HepG2 (cell line): ENCODE measurements at regions not wholly inside any gene's neighbourhood (a gene's known extent, or its start where the extent isn't known, plus 50 kb on each side); places are given as distances from the start of the nearest gene placed in this dataset.

Experiments used
- ATAC-seq: fragments of 200-7000 bp; cut with Tn5 transposase; 3 replicates; pipeline ENCODE4 v1.9.1; 2020; ENCODE audit warnings: mild to moderate bottlenecking, moderate library complexity
- BruUV-seq: library from RNA; stranded (reverse); fragments of 400-500 nt; replicated peaks from 2 replicates; lab custom pipeline; 2021; lab: Mats Ljungman, UMichigan
- CTCF ChIA-PET: fragments of 300-600 bp; formaldehyde crosslinking; extraction: SDS; loops from one replicate; lab custom pipeline; 2021; ENCODE audit warnings: low total read pairs, inconsistent platforms, low intra/inter-chr PET ratio; lab: Yijun Ruan, JAX
- POLR2A ChIA-PET: fragments of 350-600 bp; sonication (Branson Sonifier 250); formaldehyde crosslinking; loops from one replicate; lab custom pipeline; 2020; ENCODE audit warnings: antibody characterized with exemption, inconsistent platforms; lab: Yijun Ruan, JAX
- DNase-seq: peaks from one replicate; pipeline ENCODE4 v3.0.0-alpha.2; 2015; ENCODE audit warnings: low spot score
- FAIRE-seq: peaks from 3 replicates; lab custom pipeline; 2011; peaks lifted over from hg19 to GRCh38; lab: Jason Lieb, UNC
- H2AFZ ChIP-seq: one replicate; pipeline ENCODE4 v1.6.1; 2011; ENCODE audit warnings: low read length, inconsistent platforms
- H3K27ac ChIP-seq: fragments of 300-600 bp; 3 replicates; pipeline ENCODE4 v1.8.0; 2011; ENCODE audit warnings: mixed run types, mild to moderate bottlenecking, mixed read lengths, low read length, inconsistent platforms; ENCODE audit not compliant: insufficient read depth; ENCODE audit errors: extremely low read length
- H3K27me3 ChIP-seq, 2 experiments: fragments of 200-600 bp in 1 of 2; 2 replicates in 1 of 2; 3 replicates in 1 of 2; pipeline versions ENCODE4 v1.6.0 to v1.8.0; 2011; ENCODE audit warnings: low read length in 2 of 2, mild to moderate bottlenecking in 2 of 2, moderate library complexity in 2 of 2, inconsistent platforms in 1 of 2; ENCODE audit not compliant: insufficient read depth in 2 of 2, control insufficient read depth in 1 of 2
- H3K36me3 ChIP-seq, 2 experiments: fragments of 200-600 bp in 1 of 2; replicated peaks in 1 of 2; 2 replicates in 1 of 2; 3 replicates in 1 of 2; pipeline versions ENCODE4 v1.5.1 to v1.8.0; 2011; ENCODE audit warnings: low read length in 2 of 2, inconsistent platforms in 1 of 2; ENCODE audit not compliant: insufficient read depth in 2 of 2, control insufficient read depth in 1 of 2
- H3K4me1 ChIP-seq: 2 replicates; pipeline ENCODE4 v1.5.1; 2012; ENCODE audit warnings: low read length, inconsistent platforms; ENCODE audit not compliant: insufficient read depth
- H3K4me2 ChIP-seq: 2 replicates; pipeline ENCODE4 v1.6.0; 2011; ENCODE audit warnings: low read depth, low read length, inconsistent platforms
- H3K4me3 ChIP-seq, 3 experiments: fragments of 200-600 bp in 1 of 3; sonication (generic), shearing (Covaris generic) in 1 of 3; replicated peaks in 1 of 3; 2 replicates each; pipeline ENCODE4 v1.5.1; 2011 to 2016; ENCODE audit warnings: low read length in 3 of 3, inconsistent platforms in 2 of 3, low read depth in 2 of 3, mild to moderate bottlenecking in 2 of 3, control low read depth in 1 of 3, mixed read lengths in 1 of 3; ENCODE audit not compliant: insufficient read depth in 1 of 3
- H3K79me2 ChIP-seq: one replicate; pipeline ENCODE4 v1.6.1; 2011; ENCODE audit warnings: low read length, inconsistent platforms; ENCODE audit not compliant: insufficient read depth
- H3K9ac ChIP-seq: 2 replicates; pipeline ENCODE4 v1.6.0; 2011; ENCODE audit warnings: mild to moderate bottlenecking, low read depth, low read length, inconsistent platforms; ENCODE audit not compliant: insufficient read depth
- H3K9me3 ChIP-seq: 2 replicates; pipeline ENCODE4 v1.5.1; 2012; ENCODE audit warnings: mild to moderate bottlenecking, low read length
- H4K20me1 ChIP-seq: 2 replicates; pipeline ENCODE4 v1.6.0; 2011; ENCODE audit warnings: inconsistent platforms, mild to moderate bottlenecking, low read length, moderate library complexity; ENCODE audit not compliant: insufficient read depth
- BCL6 ChIP-seq: IDR thresholded peaks from 2 replicates; pipeline ENCODE4 v1.6.1; 2016; ENCODE audit warnings: missing genetic modification reagents, missing compliant biosample characterization
- BRCA1 ChIP-seq: sonication (generic); formaldehyde crosslinking; IDR thresholded peaks from 2 replicates; pipeline ENCODE4 v1.4.0; 2020; ENCODE audit warnings: missing genetic modification reagents
- DPF2 ChIP-seq: sonication (generic); formaldehyde crosslinking; IDR thresholded peaks from 2 replicates; pipeline ENCODE4 v1.4.0; 2020; ENCODE audit warnings: mild to moderate bottlenecking, low read depth, missing genetic modification reagents, borderline replicate concordance
- FOXJ3 ChIP-seq: sonication (generic); formaldehyde crosslinking; IDR thresholded peaks from 2 replicates; pipeline ENCODE4 v1.4.0; 2020; ENCODE audit warnings: missing genetic modification reagents, mild to moderate bottlenecking, borderline replicate concordance
- ISX ChIP-seq: sonication (generic); formaldehyde crosslinking; conservative IDR thresholded peaks from 2 replicates; pipeline ENCODE4 v1.5.0; 2020; ENCODE audit warnings: missing genetic modification reagents
- POLR2G ChIP-seq: fragments of 200-400 bp; formaldehyde crosslinking; IDR thresholded peaks from 2 replicates; pipeline ENCODE4 v1.6.1; 2018; ENCODE audit warnings: mild to moderate bottlenecking, low read depth, low read length, moderate library complexity
- SP140L ChIP-seq: sonication (generic); formaldehyde crosslinking; IDR thresholded peaks from 2 replicates; pipeline ENCODE4 v1.4.0; 2020; ENCODE audit warnings: missing genetic modification reagents, borderline replicate concordance
- ZBTB42 ChIP-seq: sonication (generic); formaldehyde crosslinking; IDR thresholded peaks from 2 replicates; pipeline ENCODE4 v1.5.0; 2020; ENCODE audit warnings: mild to moderate bottlenecking, missing genetic modification reagents
- ZNF121 ChIP-seq: sonication (generic); formaldehyde crosslinking; IDR thresholded peaks from 2 replicates; pipeline ENCODE4 v1.5.0; 2020; ENCODE audit warnings: mild to moderate bottlenecking, missing genetic modification reagents
- ZNF75D ChIP-seq: sonication (generic); formaldehyde crosslinking; IDR thresholded peaks from 2 replicates; pipeline ENCODE4 v1.8.1; 2023; ENCODE audit warnings: missing genetic modification reagents, mild to moderate bottlenecking, borderline replicate concordance
- ZNF781 ChIP-seq: sonication (generic); formaldehyde crosslinking; IDR thresholded peaks from 2 replicates; pipeline ENCODE4 v1.5.1; 2020; ENCODE audit warnings: borderline replicate concordance, mild to moderate bottlenecking, missing genetic modification reagents; ENCODE audit errors: not compliant biosample characterization
- ZNF879 ChIP-seq: sonication (generic); formaldehyde crosslinking; IDR thresholded peaks from 2 replicates; pipeline ENCODE4 v1.8.1; 2023; ENCODE audit warnings: missing genetic modification reagents
- WGBS: methylation state at CpG from one replicate; pipeline ENCODE4 v1.1.6; 2017; ENCODE audit warnings: low lambda C conversion rate; 5-methylcytosine and 5-hydroxymethylcytosine counted together
- in situ Hi-C: cut with HindIII; loops from 2 replicates; pipeline ENCODE4 v1.10.0; 2017; ENCODE audit warnings: low pct_unique_long_range_greater_than_20kb; ENCODE audit not compliant: extremely low pct_ligation_motif_present
- intact Hi-C: fragments of 100-400 bp; cut with micrococcal nuclease; formaldehyde crosslinking; loops from one replicate; pipeline ENCODE4 v1.10.0; 2022; ENCODE audit not compliant: unreplicated experiment
- TF ChIP-seq, protein P1 (sequence below): sonication (generic); formaldehyde crosslinking; IDR thresholded peaks from 2 replicates; pipeline ENCODE4 v1.4.0; 2020; ENCODE audit warnings: missing genetic modification reagents
- TF ChIP-seq, protein P2 (sequence below): sonication (generic); formaldehyde crosslinking; IDR thresholded peaks from 2 replicates; pipeline ENCODE4 v1.4.0; 2020; ENCODE audit warnings: mild to moderate bottlenecking, missing genetic modification reagents
- TF ChIP-seq, protein P3 (sequence below): sonication (generic); formaldehyde crosslinking; IDR thresholded peaks from 2 replicates; pipeline ENCODE4 v1.4.0; 2020; ENCODE audit warnings: missing genetic modification reagents

DNA sequence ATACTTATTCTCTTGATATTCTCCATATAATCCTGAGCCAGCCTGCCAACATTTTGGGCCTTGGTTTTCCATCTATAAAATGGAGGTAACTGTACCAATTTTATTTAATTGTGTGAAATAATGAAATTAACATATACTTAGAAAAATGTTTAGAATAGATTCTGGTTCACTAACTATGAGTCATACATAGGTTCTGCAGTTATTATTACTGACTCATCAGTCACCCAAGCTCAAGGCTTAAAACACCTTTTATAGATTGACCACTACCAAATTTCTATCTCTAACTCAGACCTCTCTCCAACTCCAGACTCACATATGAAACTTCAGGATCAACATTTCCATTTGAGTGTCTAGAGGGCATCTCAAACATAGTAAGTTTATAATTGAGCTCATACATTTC is 1277.2 kb upstream of the GJE1 start:
- Histone ChIP-seq H3K4me2 (no peak overlapping the region), H3K27ac (no peak overlapping the region), H3K9ac (no peak overlapping the region), H3K4me3 (no peak overlapping the region), H3K79me2 (no peaks in the 10 kb centered on the region), H3K27me3 (no peaks in the 10 kb centered on the region), H4K20me1 (no peaks in the 10 kb centered on the region; the same call in 1 of the 2 replicates), H2AFZ (no peak overlapping the region), H3K4me1 (no peaks in the 10 kb centered on the region), H3K9me3 (no peaks in the 10 kb centered on the region), H3K36me3 (0 out of 5 replicates have a peak, but pooled peaks cover 0 to 4% of the 10 kb centered on the region in 2 experiments)
- TF ChIP-seq, protein P1, sequence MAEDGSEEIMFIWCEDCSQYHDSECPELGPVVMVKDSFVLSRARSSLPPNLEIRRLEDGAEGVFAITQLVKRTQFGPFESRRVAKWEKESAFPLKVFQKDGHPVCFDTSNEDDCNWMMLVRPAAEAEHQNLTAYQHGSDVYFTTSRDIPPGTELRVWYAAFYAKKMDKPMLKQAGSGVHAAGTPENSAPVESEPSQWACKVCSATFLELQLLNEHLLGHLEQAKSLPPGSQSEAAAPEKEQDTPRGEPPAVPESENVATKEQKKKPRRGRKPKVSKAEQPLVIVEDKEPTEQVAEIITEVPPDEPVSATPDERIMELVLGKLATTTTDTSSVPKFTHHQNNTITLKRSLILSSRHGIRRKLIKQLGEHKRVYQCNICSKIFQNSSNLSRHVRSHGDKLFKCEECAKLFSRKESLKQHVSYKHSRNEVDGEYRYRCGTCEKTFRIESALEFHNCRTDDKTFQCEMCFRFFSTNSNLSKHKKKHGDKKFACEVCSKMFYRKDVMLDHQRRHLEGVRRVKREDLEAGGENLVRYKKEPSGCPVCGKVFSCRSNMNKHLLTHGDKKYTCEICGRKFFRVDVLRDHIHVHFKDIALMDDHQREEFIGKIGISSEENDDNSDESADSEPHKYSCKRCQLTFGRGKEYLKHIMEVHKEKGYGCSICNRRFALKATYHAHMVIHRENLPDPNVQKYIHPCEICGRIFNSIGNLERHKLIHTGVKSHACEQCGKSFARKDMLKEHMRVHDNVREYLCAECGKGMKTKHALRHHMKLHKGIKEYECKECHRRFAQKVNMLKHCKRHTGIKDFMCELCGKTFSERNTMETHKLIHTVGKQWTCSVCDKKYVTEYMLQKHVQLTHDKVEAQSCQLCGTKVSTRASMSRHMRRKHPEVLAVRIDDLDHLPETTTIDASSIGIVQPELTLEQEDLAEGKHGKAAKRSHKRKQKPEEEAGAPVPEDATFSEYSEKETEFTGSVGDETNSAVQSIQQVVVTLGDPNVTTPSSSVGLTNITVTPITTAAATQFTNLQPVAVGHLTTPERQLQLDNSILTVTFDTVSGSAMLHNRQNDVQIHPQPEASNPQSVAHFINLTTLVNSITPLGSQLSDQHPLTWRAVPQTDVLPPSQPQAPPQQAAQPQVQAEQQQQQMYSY (CRISPR knock-in tag), result no peak
- TF ChIP-seq POLR2G, result no peak
- no peak for ATAC-seq
- no TSS peak for BruUV-seq
- intact Hi-C loops, result no loop called here
- ChIA-PET POLR2A (no interaction called here), CTCF (no interaction called here)
- in situ Hi-C loops, result no loop called here
- FAIRE-seq, result no peak
- no peak for DNase-seq

DNA sequence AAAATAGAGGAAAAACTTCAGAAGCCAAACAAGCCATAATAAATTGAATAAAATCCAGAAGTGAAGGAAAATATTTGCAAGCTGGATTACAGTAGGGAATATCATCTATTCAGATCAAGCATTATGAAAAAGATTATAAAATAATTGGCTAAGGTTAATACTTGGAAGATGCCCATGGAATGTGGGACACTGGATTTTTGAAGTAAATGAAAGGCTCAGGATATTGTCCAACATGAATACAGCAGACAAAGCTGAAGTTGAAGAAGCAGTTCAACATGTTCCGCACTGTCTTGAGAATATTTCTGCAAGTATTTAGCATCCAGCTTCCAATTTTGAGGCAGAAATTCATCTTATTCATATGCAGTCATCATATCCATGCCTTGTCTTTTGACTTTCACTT is 1278.4 kb upstream of the GJE1 start:
- BruUV-seq, result no TSS peak
- POLR2A ChIA-PET, result no interaction called here
- TF ChIP-seq ZNF121, result no peak
- no peak for TF ChIP-seq SP140L (CRISPR knock-in tag)
- TF ChIP-seq, protein P2, sequence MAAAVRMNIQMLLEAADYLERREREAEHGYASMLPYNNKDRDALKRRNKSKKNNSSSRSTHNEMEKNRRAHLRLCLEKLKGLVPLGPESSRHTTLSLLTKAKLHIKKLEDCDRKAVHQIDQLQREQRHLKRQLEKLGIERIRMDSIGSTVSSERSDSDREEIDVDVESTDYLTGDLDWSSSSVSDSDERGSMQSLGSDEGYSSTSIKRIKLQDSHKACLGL (CRISPR knock-in tag), result no peak
- TF ChIP-seq BRCA1, result no peak
- TF ChIP-seq ZNF879, result no peak
- no peak for TF ChIP-seq FOXJ3
- no peak for TF ChIP-seq ZNF75D (CRISPR knock-in tag)
- TF ChIP-seq ZBTB42 (CRISPR knock-in tag), result no peak
- no peak for TF ChIP-seq DPF2 (CRISPR knock-in tag)
- no peak for TF ChIP-seq BCL6 (CRISPR knock-in tag)
- TF ChIP-seq, protein P3, sequence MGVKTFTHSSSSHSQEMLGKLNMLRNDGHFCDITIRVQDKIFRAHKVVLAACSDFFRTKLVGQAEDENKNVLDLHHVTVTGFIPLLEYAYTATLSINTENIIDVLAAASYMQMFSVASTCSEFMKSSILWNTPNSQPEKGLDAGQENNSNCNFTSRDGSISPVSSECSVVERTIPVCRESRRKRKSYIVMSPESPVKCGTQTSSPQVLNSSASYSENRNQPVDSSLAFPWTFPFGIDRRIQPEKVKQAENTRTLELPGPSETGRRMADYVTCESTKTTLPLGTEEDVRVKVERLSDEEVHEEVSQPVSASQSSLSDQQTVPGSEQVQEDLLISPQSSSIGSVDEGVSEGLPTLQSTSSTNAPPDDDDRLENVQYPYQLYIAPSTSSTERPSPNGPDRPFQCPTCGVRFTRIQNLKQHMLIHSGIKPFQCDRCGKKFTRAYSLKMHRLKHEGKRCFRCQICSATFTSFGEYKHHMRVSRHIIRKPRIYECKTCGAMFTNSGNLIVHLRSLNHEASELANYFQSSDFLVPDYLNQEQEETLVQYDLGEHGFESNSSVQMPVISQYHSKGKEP (CRISPR knock-in tag), result no peak
- no peak for TF ChIP-seq ZNF781 (CRISPR knock-in tag)
- no peak for TF ChIP-seq ISX (CRISPR knock-in tag)

More for the DNA sequence above, 1278.4 kb upstream of the GJE1 start:
- intact Hi-C loops, result no loop called here
- no peaks in the 10 kb centered on the region for H3K9me3 ChIP-seq
- 0 out of 5 replicates have a peak, but pooled peaks cover 0 to 4% of the 10 kb centered on the region in 2 experiments for H3K36me3 ChIP-seq
- H3K79me2 ChIP-seq, result no peaks in the 10 kb centered on the region
- in situ Hi-C loops, result no loop called here
- CTCF ChIA-PET, result no interaction called here
- no peaks in the 10 kb centered on the region for H3K4me1 ChIP-seq
- no peak overlapping the region for H3K4me3 ChIP-seq
- no peak overlapping the region for H3K4me2 ChIP-seq
- H3K27me3 ChIP-seq, result no peaks in the 10 kb centered on the region
- no peak overlapping the region for H2AFZ ChIP-seq
- DNase-seq (no peak), FAIRE-seq (no peak), ATAC-seq (no peak)
- H4K20me1 ChIP-seq, result no peaks in the 10 kb centered on the region
- WGBS, result 100% methylated on average over 1 of the region's 1 CpG
- H3K9ac ChIP-seq, result no peak overlapping the region
- H3K27ac ChIP-seq, result no peak overlapping the region
